Esophagus (tissue), 2 donors: ENCODE measurements at regions not wholly inside any gene's neighbourhood (a gene's known extent, or its start where the extent isn't known, plus 50 kb on each side); places are given as distances from the start of the nearest gene placed in this dataset.

ENCODE experiments used
- H3K27ac ChIP-seq, 2 donors: one replicate each; pipeline ENCODE4 v1.5.1; 2013; ENCODE audit warnings: low read depth in 2 of 2, mild to moderate bottlenecking in 2 of 2, inconsistent platforms in 1 of 2, low read length in 1 of 2, moderate library complexity in 1 of 2
- H3K27me3 ChIP-seq, 2 donors: one replicate each; pipeline ENCODE4 v1.6.1; 2013; ENCODE audit warnings: low read length in 2 of 2, control low read depth in 1 of 2, mild to moderate bottlenecking in 1 of 2; ENCODE audit not compliant: insufficient read depth in 2 of 2, control insufficient read depth in 1 of 2
- H3K36me3 ChIP-seq, 2 donors: one replicate each; pipeline ENCODE4 v1.6.1; 2013; ENCODE audit warnings: low read length in 1 of 2; ENCODE audit not compliant: control insufficient read depth in 2 of 2, insufficient read depth in 2 of 2
- H3K4me1 ChIP-seq, 2 donors: one replicate each; pipeline ENCODE4 v1.6.1; 2013; ENCODE audit warnings: low read length in 1 of 2; ENCODE audit not compliant: control insufficient read depth in 2 of 2, insufficient read depth in 2 of 2
- H3K4me3 ChIP-seq, 2 donors: one replicate each; pipeline ENCODE4 v1.5.1; 2013; ENCODE audit warnings: low read length in 2 of 2, mild to moderate bottlenecking in 2 of 2, low read depth in 1 of 2, moderate library complexity in 1 of 2
- H3K9me3 ChIP-seq, 2 donors: one replicate each; pipeline ENCODE4 v1.6.1; 2013; ENCODE audit warnings: mild to moderate bottlenecking in 2 of 2, low read depth in 1 of 2, low read length in 1 of 2, moderate library complexity in 1 of 2; ENCODE audit not compliant: control insufficient read depth in 2 of 2, insufficient read depth in 1 of 2
- WGBS, 2 donors: extraction: QIAGEN DNeasy Blood & Tissue Kit; methylation state at CpG; one replicate each; pipeline ENCODE4 v1.1.7; 2013; 5-methylcytosine and 5-hydroxymethylcytosine counted together
- donor health status: healthy with polysubstance abuse.
- donor health status: Bipolar disorder and iron deficiency.

- Histone ChIP-seq H3K4me3 (no peak overlapping the region), H3K27me3 (no peaks in the 10 kb centered on the region), H3K36me3 (no peaks in the 10 kb centered on the region), H3K9me3 (peaks cover 0 to 1% of the 10 kb centered on the region in 2 donors), H3K4me1 (no peaks in the 10 kb centered on the region), H3K27ac (no peak overlapping the region)
- WGBS, 2 donors = 44 to 51% methylated on average over 3 of the region's 3 CpGs
Observed at GRCh38 chr5:24385070-24385469, 259.7 kb downstream of the CDH10 start.

DNA sequence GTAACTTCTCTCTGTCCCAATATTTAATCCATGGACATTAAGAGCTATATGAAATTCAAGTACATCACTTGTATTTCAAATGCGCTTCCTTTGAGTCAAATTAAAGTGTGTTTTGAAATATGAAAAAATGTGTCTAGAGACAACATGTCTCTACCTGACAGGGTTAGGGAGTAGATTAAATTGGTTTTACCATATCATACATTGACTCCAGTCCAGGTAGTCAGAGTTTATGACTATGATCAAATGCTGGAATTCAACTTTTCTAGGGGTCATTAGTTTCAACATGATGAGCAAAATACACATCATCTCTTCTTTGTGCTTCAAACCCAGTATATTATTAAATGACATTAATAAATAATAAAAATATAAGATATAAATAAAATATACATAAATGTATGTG is 259.2 kb downstream of the CDH10 start:
- Histone ChIP-seq H3K27me3 (no peaks in the 10 kb centered on the region), H3K36me3 (no peaks in the 10 kb centered on the region), H3K4me3 (no peak overlapping the region), H3K9me3 (peaks cover 0 to 4% of the 10 kb centered on the region in 2 donors), H3K27ac (no peak overlapping the region), H3K4me1 (no peaks in the 10 kb centered on the region)
- WGBS, 2 donors = 96 to 98% methylated on average over 1 of the region's 1 CpG

- H3K36me3 ChIP-seq = no peaks in the 10 kb centered on the region
- WGBS, 2 donors = 74 to 84% methylated on average over 5 of the region's 5 CpGs
- H3K4me1 ChIP-seq = no peaks in the 10 kb centered on the region
- peaks cover 3 to 4% of the 10 kb centered on the region in 2 donors for H3K9me3 ChIP-seq
- H3K27me3 ChIP-seq = no peaks in the 10 kb centered on the region
- H3K27ac ChIP-seq = no peak overlapping the region
- no peak overlapping the region for H3K4me3 ChIP-seq
Observed at GRCh38 chr5:24388448-24388847, 256.3 kb downstream of the CDH10 start.

- peaks cover 3 to 4% of the 10 kb centered on the region in 2 donors for H3K9me3 ChIP-seq
- H3K4me1 ChIP-seq = no peaks in the 10 kb centered on the region
- H3K27me3 ChIP-seq = no peaks in the 10 kb centered on the region
- no peak overlapping the region for H3K4me3 ChIP-seq
- no peaks in the 10 kb centered on the region for H3K36me3 ChIP-seq
- 87 to 90% methylated on average over 4 of the region's 4 CpGs for WGBS, 2 donors
- no peak overlapping the region for H3K27ac ChIP-seq
Observed at GRCh38 chr5:24389968-24390367, 254.8 kb downstream of the CDH10 start.

DNA sequence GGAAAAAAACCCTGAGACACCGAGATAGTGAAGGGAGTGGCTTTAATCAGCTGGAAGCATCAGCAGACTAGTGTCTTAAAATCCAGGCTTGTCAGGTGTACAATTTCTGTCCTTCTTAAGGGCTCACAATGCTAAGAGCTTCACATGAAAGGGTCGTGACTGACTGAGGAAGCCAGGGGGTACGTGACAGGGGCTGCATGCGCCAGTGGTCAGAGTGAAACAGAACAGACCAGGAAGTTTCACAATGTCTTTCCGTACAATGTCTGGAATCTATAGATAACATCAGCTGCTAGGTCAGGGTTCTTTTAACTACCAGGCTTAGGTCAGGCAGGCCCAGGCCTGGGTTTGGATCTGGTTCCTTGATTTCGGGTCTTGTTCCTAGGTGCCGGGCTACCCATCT is 253.0 kb downstream of the CDH10 start:
- Histone ChIP-seq H3K27ac (no peak overlapping the region), H3K36me3 (no peaks in the 10 kb centered on the region), H3K4me3 (no peak overlapping the region), H3K4me1 (no peaks in the 10 kb centered on the region), H3K27me3 (no peaks in the 10 kb centered on the region), H3K9me3 (peaks cover 3 to 4% of the 10 kb centered on the region in 2 donors)
- 78 to 79% methylated on average over 7 of the region's 7 CpGs for WGBS, 2 donors

DNA sequence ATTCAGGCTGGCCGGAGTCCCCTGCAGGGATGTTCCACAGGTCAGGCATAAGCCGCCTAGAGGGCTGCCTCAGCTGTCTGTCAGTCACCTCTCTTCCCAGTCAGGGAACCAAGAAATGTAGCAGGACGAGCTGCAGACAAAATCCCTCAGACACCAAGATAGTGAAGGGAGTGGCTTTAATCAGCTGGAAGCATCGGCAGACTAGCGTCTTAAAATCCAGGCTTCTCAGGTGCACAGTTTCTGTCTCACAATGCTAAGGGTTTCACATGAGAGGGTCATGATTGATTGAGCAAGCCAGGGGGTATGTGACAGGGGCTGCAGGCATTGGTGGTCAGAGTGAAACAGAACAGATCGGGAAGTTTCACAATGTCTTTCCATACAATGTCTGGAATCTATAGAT is 247.2 kb downstream of the CDH10 start:
- no peak overlapping the region for H3K27ac ChIP-seq
- no peaks in the 10 kb centered on the region for H3K36me3 ChIP-seq
- WGBS, 2 donors = 78 to 82% methylated on average over 6 of the region's 6 CpGs
- H3K4me1 ChIP-seq = no peaks in the 10 kb centered on the region
- no peaks in the 10 kb centered on the region for H3K27me3 ChIP-seq
- no peak overlapping the region for H3K4me3 ChIP-seq
- peaks cover 2 to 5% of the 10 kb centered on the region in 2 donors for H3K9me3 ChIP-seq

GRCh38 chr5:24401773-24402172 is 243.0 kb downstream of the CDH10 start:
- Histone ChIP-seq H3K4me3 (no peak overlapping the region), H3K4me1 (no peaks in the 10 kb centered on the region), H3K27me3 (no peaks in the 10 kb centered on the region), H3K27ac (no peak overlapping the region), H3K9me3 (peaks cover 2 to 5% of the 10 kb centered on the region in 2 donors), H3K36me3 (no peaks in the 10 kb centered on the region)
- 36 to 37% methylated on average over 3 of the region's 3 CpGs for WGBS, 2 donors

DNA sequence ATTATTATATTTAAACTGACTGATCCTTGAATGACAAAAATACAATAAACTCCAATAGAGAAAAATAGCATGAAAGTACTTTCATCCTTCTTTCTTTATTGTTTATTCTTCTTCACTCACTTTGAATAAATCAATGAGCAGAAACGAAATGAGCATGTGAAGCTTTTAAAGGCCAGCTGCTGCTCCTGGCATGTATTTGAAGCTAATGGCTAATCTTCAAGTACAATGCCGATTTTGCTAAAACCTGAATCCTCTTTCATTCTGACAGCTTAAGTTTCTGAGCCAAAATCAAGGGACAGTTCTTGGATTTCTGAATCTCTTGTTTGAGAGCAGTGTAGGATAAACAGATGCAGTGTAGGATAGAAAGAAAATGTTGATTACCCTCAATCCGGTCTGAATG is 237.3 kb downstream of the CDH10 start:
- Histone ChIP-seq H3K27ac (no peak overlapping the region), H3K9me3 (no peaks in the 10 kb centered on the region), H3K4me1 (no peaks in the 10 kb centered on the region), H3K4me3 (no peak overlapping the region), H3K27me3 (no peaks in the 10 kb centered on the region), H3K36me3 (no peaks in the 10 kb centered on the region)
- 48 to 49% methylated on average over 3 of the region's 3 CpGs for WGBS, 2 donors

DNA sequence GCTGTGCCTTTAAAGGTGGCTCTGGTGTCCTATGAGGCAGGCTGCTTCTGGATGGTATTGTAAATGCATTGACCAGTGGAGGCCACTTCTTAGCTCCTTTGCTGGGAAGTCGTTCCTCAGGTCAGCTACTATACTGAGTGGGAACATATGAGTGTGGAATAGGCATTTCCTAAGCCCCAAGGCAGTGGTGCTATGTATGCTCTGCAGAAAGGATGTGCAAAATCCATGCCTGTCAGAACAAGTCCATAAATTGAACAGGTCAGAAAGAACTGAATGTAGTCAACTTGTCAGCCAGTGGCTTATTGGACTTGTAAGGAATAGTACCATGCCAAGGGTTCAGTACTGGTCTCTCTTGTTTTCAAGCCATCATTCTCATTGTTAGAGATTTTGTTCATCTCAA is 216.4 kb downstream of the CDH10 start:
- H3K4me1 ChIP-seq = no peaks in the 10 kb centered on the region
- 38 to 46% methylated on average over 1 of the region's 1 CpG for WGBS, 2 donors
- H3K27ac ChIP-seq = no peak overlapping the region
- H3K9me3 ChIP-seq = peaks cover 0 to 3% of the 10 kb centered on the region in 2 donors
- H3K36me3 ChIP-seq = no peaks in the 10 kb centered on the region
- no peak overlapping the region for H3K4me3 ChIP-seq
- H3K27me3 ChIP-seq = no peaks in the 10 kb centered on the region

- H3K9me3 ChIP-seq = no peaks in the 10 kb centered on the region
- H3K4me1 ChIP-seq = no peaks in the 10 kb centered on the region
- H3K27ac ChIP-seq = no peak overlapping the region
- no peaks in the 10 kb centered on the region for H3K27me3 ChIP-seq
- H3K4me3 ChIP-seq = no peak overlapping the region
- WGBS, 2 donors = 84 to 89% methylated on average over 3 of the region's 3 CpGs
- H3K36me3 ChIP-seq = no peaks in the 10 kb centered on the region
Observed at GRCh38 chr5:24433555-24433954, 211.2 kb downstream of the CDH10 start.
